ENCODE measurements at regions not wholly inside any gene's neighbourhood (a gene's known extent, or its start where the extent isn't known, plus 50 kb on each side); places are given as distances from the start of the nearest gene placed in this dataset.

DNA sequence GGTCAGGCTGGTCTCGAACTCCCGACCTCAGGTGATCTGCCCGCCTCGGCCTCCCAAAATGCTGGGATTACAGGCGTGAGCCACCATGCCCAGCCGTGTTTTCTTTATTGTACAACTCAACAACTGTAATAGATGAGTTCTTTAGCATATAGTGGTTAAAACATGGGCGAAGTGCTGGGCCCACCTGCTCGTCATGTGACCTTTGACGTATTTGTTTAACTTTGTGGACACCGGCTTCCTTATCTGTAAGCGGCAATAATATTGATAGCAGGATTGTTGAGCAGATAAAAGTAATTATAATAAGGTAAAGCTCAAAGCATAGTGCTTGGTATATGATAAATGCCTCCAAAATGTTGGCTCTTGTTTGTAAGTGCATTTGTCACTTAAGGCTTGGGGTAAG lies 460.3 kb downstream of the KLF12 start:
- Histone ChIP-seq H3K36me3 (ENCODE audit: control insufficient read depth, insufficient read depth, low read length) (no peaks in the 10 kb centered on the region), H3K27ac (ENCODE audit: low read length) (no peak overlapping the region), H3K4me1 (ENCODE audit: control insufficient read depth, insufficient read depth, low read length) (no peaks in the 10 kb centered on the region), H3K27me3 (ENCODE audit: control insufficient read depth, insufficient read depth, low read length) (no peaks in the 10 kb centered on the region), H3K4me3 (ENCODE audit: low read length) (no peak overlapping the region), H3K9me3 (replicated peaks; ENCODE audit: control insufficient read depth, low read depth, low read length) (no peaks in the 10 kb centered on the region)
- DNase-seq, result no peak
- 98% methylated on average over 5 of the region's 11 CpGs for WGBS (ENCODE audit: insufficient coverage)

DNA sequence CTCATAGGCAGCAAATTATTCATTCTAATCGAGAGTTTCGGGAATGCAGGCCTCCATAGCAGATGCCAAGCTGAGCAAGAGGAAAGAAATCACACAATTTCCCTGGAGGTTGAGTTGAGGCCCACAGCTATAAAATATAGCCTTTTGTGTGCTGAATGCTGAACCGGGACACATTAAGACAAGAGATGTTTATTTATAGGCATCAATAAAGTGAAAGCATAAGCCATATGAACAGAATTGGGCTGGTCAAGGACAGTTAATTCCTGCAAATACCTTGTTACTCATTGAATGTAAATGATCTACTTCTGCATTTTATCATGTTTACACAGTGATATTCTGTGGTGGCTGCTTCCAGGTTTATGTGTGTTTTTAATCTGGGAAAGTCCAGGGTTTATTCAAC lies 461.7 kb downstream of the KLF12 start:
- DNase-seq, result peak; percentile 65
- no CpG with 5 or more reads among the region's 3 CpGs for WGBS (ENCODE audit: insufficient coverage)
- H3K27me3 ChIP-seq (ENCODE audit: control insufficient read depth, insufficient read depth, low read length), result no peaks in the 10 kb centered on the region
- no peak overlapping the region for H3K27ac ChIP-seq (ENCODE audit: low read length)
- H3K4me1 ChIP-seq (ENCODE audit: control insufficient read depth, insufficient read depth, low read length), result no peaks in the 10 kb centered on the region
- no peaks in the 10 kb centered on the region for H3K36me3 ChIP-seq (ENCODE audit: control insufficient read depth, insufficient read depth, low read length)
- H3K4me3 ChIP-seq (ENCODE audit: low read length), result no peak overlapping the region
- no peaks in the 10 kb centered on the region for H3K9me3 ChIP-seq (replicated peaks; ENCODE audit: control insufficient read depth, low read depth, low read length)

- H3K27ac ChIP-seq (ENCODE audit: low read length), result no peak overlapping the region
- no peaks in the 10 kb centered on the region for H3K4me1 ChIP-seq (ENCODE audit: control insufficient read depth, insufficient read depth, low read length)
- no peaks in the 10 kb centered on the region for H3K27me3 ChIP-seq (ENCODE audit: control insufficient read depth, insufficient read depth, low read length)
- DNase-seq, result no peak
- 80% methylated on average over 1 of the region's 5 CpGs for WGBS (ENCODE audit: insufficient coverage)
- no peaks in the 10 kb centered on the region for H3K36me3 ChIP-seq (ENCODE audit: control insufficient read depth, insufficient read depth, low read length)
- H3K4me3 ChIP-seq (ENCODE audit: low read length), result no peak overlapping the region
- no peaks in the 10 kb centered on the region for H3K9me3 ChIP-seq (replicated peaks; ENCODE audit: control insufficient read depth, low read depth, low read length)
Measured at GRCh38 chr13:73671732-73672131, 462.5 kb downstream of the KLF12 start.

- H3K4me3 ChIP-seq (ENCODE audit: low read length), result no peak overlapping the region
- no peak overlapping the region for H3K27ac ChIP-seq (ENCODE audit: low read length)
- DNase-seq, result no peak
- WGBS (ENCODE audit: insufficient coverage), result 100% methylated on average over 1 of the region's 2 CpGs
- no peaks in the 10 kb centered on the region for H3K27me3 ChIP-seq (ENCODE audit: control insufficient read depth, insufficient read depth, low read length)
- no peaks in the 10 kb centered on the region for H3K36me3 ChIP-seq (ENCODE audit: control insufficient read depth, insufficient read depth, low read length)
- no peaks in the 10 kb centered on the region for H3K9me3 ChIP-seq (replicated peaks; ENCODE audit: control insufficient read depth, low read depth, low read length)
- no peaks in the 10 kb centered on the region for H3K4me1 ChIP-seq (ENCODE audit: control insufficient read depth, insufficient read depth, low read length)
Measured at GRCh38 chr13:73671011-73671410, 463.2 kb downstream of the KLF12 start.

- WGBS (ENCODE audit: insufficient coverage), result 64% methylated on average over 1 of the region's 3 CpGs
- H3K36me3 ChIP-seq (ENCODE audit: control insufficient read depth, insufficient read depth, low read length), result no peaks in the 10 kb centered on the region
- H3K4me3 ChIP-seq (ENCODE audit: low read length), result no peak overlapping the region
- no peak for DNase-seq
- H3K27ac ChIP-seq (ENCODE audit: low read length), result no peak overlapping the region
- peaks cover 3% of the 10 kb centered on the region for H3K4me1 ChIP-seq (ENCODE audit: control insufficient read depth, insufficient read depth, low read length)
- no peaks in the 10 kb centered on the region for H3K27me3 ChIP-seq (ENCODE audit: control insufficient read depth, insufficient read depth, low read length)
- no peaks in the 10 kb centered on the region for H3K9me3 ChIP-seq (replicated peaks; ENCODE audit: control insufficient read depth, low read depth, low read length)
Measured at GRCh38 chr13:73667756-73668155, 466.4 kb downstream of the KLF12 start.

DNA sequence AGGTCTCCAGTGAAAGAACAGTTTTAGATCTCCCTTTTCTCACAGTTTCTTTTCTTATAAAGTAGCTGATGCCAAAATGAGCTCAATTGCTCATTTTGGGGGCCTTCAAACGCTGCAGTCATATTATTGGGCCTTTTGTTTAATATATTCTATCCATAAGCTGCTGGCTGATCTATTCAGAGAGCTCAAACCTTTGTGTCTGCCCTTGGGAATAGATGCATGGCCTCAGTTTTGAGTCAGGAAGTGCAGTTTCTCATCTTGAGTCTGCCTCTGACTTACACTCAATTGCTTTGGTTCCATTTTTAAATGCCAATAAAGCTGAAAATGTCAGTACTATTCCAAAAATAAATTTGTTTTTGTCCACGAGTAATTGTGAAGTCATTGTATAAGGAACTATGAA lies 468.9 kb downstream of the KLF12 start:
- Histone ChIP-seq H3K36me3 (ENCODE audit: control insufficient read depth, insufficient read depth, low read length) (no peaks in the 10 kb centered on the region), H3K9me3 (replicated peaks; ENCODE audit: control insufficient read depth, low read depth, low read length) (no peaks in the 10 kb centered on the region), H3K4me1 (ENCODE audit: control insufficient read depth, insufficient read depth, low read length) (peaks cover 3% of the 10 kb centered on the region), H3K27ac (ENCODE audit: low read length) (no peak overlapping the region), H3K27me3 (ENCODE audit: control insufficient read depth, insufficient read depth, low read length) (no peaks in the 10 kb centered on the region), H3K4me3 (ENCODE audit: low read length) (no peak overlapping the region)
- no CpG with 5 or more reads among the region's 2 CpGs for WGBS (ENCODE audit: insufficient coverage)
- peak; percentile 92 for DNase-seq

DNA sequence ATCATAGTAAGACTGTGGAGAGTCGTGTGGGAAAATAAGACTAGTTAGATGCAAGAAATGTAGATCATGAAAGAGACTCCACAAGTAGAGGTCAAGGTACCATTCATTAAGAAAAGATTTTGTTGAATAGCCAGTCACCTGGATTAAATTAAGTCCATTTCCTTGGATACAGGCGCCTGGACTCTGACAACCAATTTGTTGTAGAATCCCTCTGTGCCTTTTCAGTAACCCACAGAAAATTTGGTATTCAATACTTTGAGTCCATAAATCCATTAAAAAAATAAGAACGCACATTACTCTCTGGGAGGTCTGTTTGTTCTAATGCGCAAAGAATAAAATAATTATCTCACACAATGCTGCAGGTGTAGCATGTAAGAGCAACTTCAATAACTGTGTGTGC lies 469.4 kb downstream of the KLF12 start:
- Histone ChIP-seq H3K27ac (ENCODE audit: low read length) (no peak overlapping the region), H3K36me3 (ENCODE audit: control insufficient read depth, insufficient read depth, low read length) (no peaks in the 10 kb centered on the region), H3K4me3 (ENCODE audit: low read length) (no peak overlapping the region), H3K4me1 (ENCODE audit: control insufficient read depth, insufficient read depth, low read length) (peaks cover 3% of the 10 kb centered on the region), H3K9me3 (replicated peaks; ENCODE audit: control insufficient read depth, low read depth, low read length) (no peaks in the 10 kb centered on the region), H3K27me3 (ENCODE audit: control insufficient read depth, insufficient read depth, low read length) (no peaks in the 10 kb centered on the region)
- WGBS (ENCODE audit: insufficient coverage), result no CpG with 5 or more reads among the region's 4 CpGs
- DNase-seq, result peak; percentile 71

GRCh38 chr13:73662833-73663232 lies 471.4 kb downstream of the KLF12 start:
- 97% methylated on average over 6 of the region's 8 CpGs for WGBS (ENCODE audit: insufficient coverage)
- Histone ChIP-seq H3K9me3 (replicated peaks; ENCODE audit: control insufficient read depth, low read depth, low read length) (no peaks in the 10 kb centered on the region), H3K27ac (ENCODE audit: low read length) (no peak overlapping the region), H3K36me3 (ENCODE audit: control insufficient read depth, insufficient read depth, low read length) (no peaks in the 10 kb centered on the region), H3K4me3 (ENCODE audit: low read length) (no peak overlapping the region), H3K27me3 (ENCODE audit: control insufficient read depth, insufficient read depth, low read length) (no peaks in the 10 kb centered on the region), H3K4me1 (ENCODE audit: control insufficient read depth, insufficient read depth, low read length) (peaks cover 6% of the 10 kb centered on the region)
- DNase-seq, result no peak

- Histone ChIP-seq H3K4me3 (ENCODE audit: low read length) (no peak overlapping the region), H3K36me3 (ENCODE audit: control insufficient read depth, insufficient read depth, low read length) (no peaks in the 10 kb centered on the region), H3K27me3 (ENCODE audit: control insufficient read depth, insufficient read depth, low read length) (no peaks in the 10 kb centered on the region), H3K4me1 (ENCODE audit: control insufficient read depth, insufficient read depth, low read length) (peaks cover 6% of the 10 kb centered on the region), H3K27ac (ENCODE audit: low read length) (no peak overlapping the region), H3K9me3 (replicated peaks; ENCODE audit: control insufficient read depth, low read depth, low read length) (no peaks in the 10 kb centered on the region)
- WGBS (ENCODE audit: insufficient coverage), result 88% methylated on average over 18 of the region's 19 CpGs
- DNase-seq, result no peak
Measured at GRCh38 chr13:73661687-73662425, 472.3 kb downstream of the KLF12 start.

DNA sequence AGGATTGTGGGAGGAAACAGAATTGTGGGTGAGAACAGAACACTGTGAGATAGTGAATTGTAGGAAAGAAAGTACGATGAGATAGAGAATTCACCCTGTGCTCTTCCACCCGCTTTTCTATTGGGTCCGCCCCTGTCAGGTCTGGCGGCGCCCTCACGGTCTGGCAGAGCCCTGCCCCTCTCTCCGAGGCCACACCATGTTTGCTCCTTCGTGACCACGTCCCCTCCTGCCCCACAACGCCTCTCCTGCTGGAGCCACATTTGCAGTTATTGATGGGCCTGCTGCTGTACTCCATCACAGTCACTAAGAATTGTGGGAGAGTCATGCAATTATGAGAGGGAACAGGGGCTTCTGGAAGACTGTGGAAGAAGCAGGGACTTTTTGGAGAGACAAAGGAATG lies 473.1 kb downstream of the KLF12 start:
- Histone ChIP-seq H3K4me3 (ENCODE audit: low read length) (no peak overlapping the region), H3K36me3 (ENCODE audit: control insufficient read depth, insufficient read depth, low read length) (no peaks in the 10 kb centered on the region), H3K27me3 (ENCODE audit: control insufficient read depth, insufficient read depth, low read length) (no peaks in the 10 kb centered on the region), H3K27ac (ENCODE audit: low read length) (no peak overlapping the region), H3K9me3 (replicated peaks; ENCODE audit: control insufficient read depth, low read depth, low read length) (no peaks in the 10 kb centered on the region), H3K4me1 (ENCODE audit: control insufficient read depth, insufficient read depth, low read length) (peaks cover 6% of the 10 kb centered on the region)
- DNase-seq, result no peak
- WGBS (ENCODE audit: insufficient coverage), result 92% methylated on average over 8 of the region's 10 CpGs

DNA sequence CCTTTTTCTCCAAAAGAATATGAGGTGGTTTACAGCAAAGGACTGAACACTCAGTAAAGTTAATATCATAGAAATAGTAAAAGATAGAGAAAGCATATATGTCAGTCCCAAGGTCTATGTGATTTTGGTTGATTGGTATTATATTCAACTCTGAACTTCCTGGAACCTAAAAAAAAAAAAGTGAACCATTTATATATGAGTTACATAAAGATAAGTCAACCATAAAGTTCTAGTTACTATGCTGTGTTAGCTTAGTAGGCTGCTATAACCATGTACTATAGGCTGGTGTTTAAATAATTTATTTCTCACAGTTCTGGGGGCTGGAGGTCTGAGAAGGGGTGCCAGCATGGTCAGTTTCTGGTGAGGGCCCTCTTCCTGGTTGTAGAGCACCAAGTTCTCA lies 475.6 kb downstream of the KLF12 start:
- Histone ChIP-seq H3K36me3 (ENCODE audit: control insufficient read depth, insufficient read depth, low read length) (no peaks in the 10 kb centered on the region), H3K4me1 (ENCODE audit: control insufficient read depth, insufficient read depth, low read length) (peaks cover 3% of the 10 kb centered on the region), H3K27me3 (ENCODE audit: control insufficient read depth, insufficient read depth, low read length) (no peaks in the 10 kb centered on the region), H3K9me3 (replicated peaks; ENCODE audit: control insufficient read depth, low read depth, low read length) (no peaks in the 10 kb centered on the region), H3K4me3 (ENCODE audit: low read length) (no peak overlapping the region), H3K27ac (ENCODE audit: low read length) (no peak overlapping the region)
- no peak for DNase-seq

All from muscle of leg (tissue), 3 donors.